ENCODE measurements at regions not wholly inside any gene's neighbourhood (a gene's known extent, or its start where the extent isn't known, plus 50 kb on each side); places are given as distances from the start of the nearest gene placed in this dataset.

GRCh38 chr13:29907670-29908069, 57.3 kb upstream of the UBL3 start:
- Histone ChIP-seq H3K27ac (no peak overlapping the region), H3K27me3 (no peaks in the 10 kb centered on the region), H3K4me1 (peaks cover 14% of the 10 kb centered on the region), H3K4me3 (no peak overlapping the region), H3K9me3 (no peaks in the 10 kb centered on the region), H3K36me3 (no peaks in the 10 kb centered on the region)
- peak in 1 of 2 donors; percentile 40 for DNase-seq (ENCODE audit: extremely low spot score in 2 of 2)
- intact Hi-C loops (cut with DNase I), result no loop called here
- TF ChIP-seq POLR2AphosphoS5 (IDR thresholded peaks at IDR 0.05; ENCODE audit: insufficient read depth in 1 of 2, low read depth in 1 of 2) (no peak), POLR2A (IDR thresholded peaks at IDR 0.05) (no peak), CTCF (IDR thresholded peaks at IDR 0.05) (no peak)

GRCh38 chr13:29906432-29907011, 56.1 kb upstream of the UBL3 start:
- Histone ChIP-seq H3K9me3 (no peaks in the 10 kb centered on the region), H3K36me3 (no peaks in the 10 kb centered on the region), H3K27ac (no peak overlapping the region), H3K4me3 (no peak overlapping the region), H3K4me1 (peaks cover 24% of the 10 kb centered on the region), H3K27me3 (no peaks in the 10 kb centered on the region)
- intact Hi-C loops (cut with DNase I), result no loop called here
- no peak for TF ChIP-seq POLR2A (IDR thresholded peaks at IDR 0.05)
- no peak for TF ChIP-seq CTCF (IDR thresholded peaks at IDR 0.05)
- peak in 1 of 2 donors; percentile 40 for DNase-seq (ENCODE audit: extremely low spot score in 2 of 2)

- intact Hi-C loops (cut with DNase I), result no loop called here
- DNase-seq (ENCODE audit: extremely low spot score in 2 of 2), result peak in 1 of 2 donors; percentile 60
- no peak for TF ChIP-seq POLR2A (IDR thresholded peaks at IDR 0.05)
- no peak for TF ChIP-seq CTCF (IDR thresholded peaks at IDR 0.05)
- TF ChIP-seq POLR2AphosphoS5 (IDR thresholded peaks at IDR 0.05; ENCODE audit: insufficient read depth in 1 of 2, low read depth in 1 of 2), result peak in 1 of 2 donors; percentile 51
- H3K4me1 ChIP-seq, result peaks cover 25% of the 10 kb centered on the region
- no peaks in the 10 kb centered on the region for H3K36me3 ChIP-seq
- no peaks in the 10 kb centered on the region for H3K27me3 ChIP-seq
- H3K27ac ChIP-seq, result no peak overlapping the region
- no peak overlapping the region for H3K4me3 ChIP-seq
- H3K9me3 ChIP-seq, result no peaks in the 10 kb centered on the region
These were observed 55.4 kb upstream of the UBL3 start for GRCh38 chr13:29905845-29906244.

- no peak overlapping the region for H3K4me3 ChIP-seq
- no peaks in the 10 kb centered on the region for H3K36me3 ChIP-seq
- DNase-seq (ENCODE audit: extremely low spot score in 2 of 2), result peak in 1 of 2 donors; percentile 29
- TF ChIP-seq POLR2AphosphoS5 (IDR thresholded peaks at IDR 0.05; ENCODE audit: insufficient read depth in 1 of 2, low read depth in 1 of 2) (no peak), CTCF (IDR thresholded peaks at IDR 0.05) (no peak), POLR2A (IDR thresholded peaks at IDR 0.05) (no peak)
- no peak overlapping the region for H3K27ac ChIP-seq
- H3K27me3 ChIP-seq, result no peaks in the 10 kb centered on the region
- H3K4me1 ChIP-seq, result peaks cover 25% of the 10 kb centered on the region
- intact Hi-C loops (cut with DNase I), result no loop called here
- H3K9me3 ChIP-seq, result no peaks in the 10 kb centered on the region
These were observed 53.6 kb upstream of the UBL3 start for GRCh38 chr13:29903996-29904395.

GRCh38 chr13:29903543-29903942, 53.1 kb upstream of the UBL3 start:
- no peak overlapping the region for H3K27ac ChIP-seq
- H3K36me3 ChIP-seq, result no peaks in the 10 kb centered on the region
- H3K4me1 ChIP-seq, result peaks cover 25% of the 10 kb centered on the region
- intact Hi-C loops (cut with DNase I), result no loop called here
- DNase-seq (ENCODE audit: extremely low spot score in 2 of 2), result peak in 1 of 2 donors; percentile 58
- no peaks in the 10 kb centered on the region for H3K9me3 ChIP-seq
- H3K27me3 ChIP-seq, result no peaks in the 10 kb centered on the region
- TF ChIP-seq CTCF (IDR thresholded peaks at IDR 0.05) (no peak), POLR2AphosphoS5 (IDR thresholded peaks at IDR 0.05; ENCODE audit: insufficient read depth in 1 of 2, low read depth in 1 of 2) (no peak), POLR2A (IDR thresholded peaks at IDR 0.05) (no peak)
- H3K4me3 ChIP-seq, result no peak overlapping the region
